ENCODE measurements at regions not wholly inside any gene's neighbourhood (a gene's known extent, or its start where the extent isn't known, plus 50 kb on each side); places are given as distances from the start of the nearest gene placed in this dataset.

GRCh38 chr6:14466278-14466677 is 348.7 kb downstream of the CD83 start:
- CTCF ChIA-PET (ENCODE audit: low intra/inter-chr PET ratio, low total read pairs) = no interaction called here
- intact Hi-C loops (cut with micrococcal nuclease; ENCODE audit: unreplicated experiment) = no loop called here
- in situ Hi-C loops (cut with HindIII; ENCODE audit: extremely low pct_ligation_motif_present, low pct_unique_long_range_greater_than_20kb) = no loop called here

More at GRCh38 chr6:14466278-14466677, 348.7 kb downstream of the CD83 start:
- H3K4me2 ChIP-seq (ENCODE audit: low read depth, low read length) = no peak overlapping the region
- POLR2A ChIA-PET = no interaction called here
- no peaks in the 10 kb centered on the region for H3K79me2 ChIP-seq (ENCODE audit: insufficient read depth, low read length)
- H3K36me3 ChIP-seq (replicated peaks in 1 of 2; ENCODE audit: control insufficient read depth in 1 of 2, insufficient read depth in 2 of 2, low read length in 2 of 2) = no peaks in the 10 kb centered on the region
- FAIRE-seq = no peak
- no TSS peak for BruUV-seq (replicated peaks)
- DNase-seq (ENCODE audit: low spot score) = no peak
- H3K27ac ChIP-seq (ENCODE audit: extremely low read length, insufficient read depth, low read length) = no peak overlapping the region
- no peak for ATAC-seq
- TF ChIP-seq NCOR1 (IDR thresholded peaks at IDR 0.05; ENCODE audit: borderline replicate concordance, low read length) = no peak
- no peak for TF ChIP-seq ETV5 (CRISPR knock-in tag; IDR thresholded peaks at IDR 0.05; ENCODE audit: borderline replicate concordance)
- TF ChIP-seq MIER3 (CRISPR knock-in tag; IDR thresholded peaks at IDR 0.05; ENCODE audit: borderline replicate concordance) = no peak
- no peak for TF ChIP-seq ZNF746 (CRISPR knock-in tag; IDR thresholded peaks at IDR 0.05)
- no peak for TF ChIP-seq HHEX (CRISPR knock-in tag; IDR thresholded peaks at IDR 0.05)
- TF ChIP-seq PAWR (CRISPR knock-in tag; IDR thresholded peaks at IDR 0.05; ENCODE audit: borderline replicate concordance) = no peak
- no peak for TF ChIP-seq NFKB2 (CRISPR knock-in tag; IDR thresholded peaks at IDR 0.05; ENCODE audit: borderline replicate concordance)
- no peak for TF ChIP-seq UBTF (CRISPR knock-in tag; IDR thresholded peaks at IDR 0.05)
- no peak for TF ChIP-seq ZBTB43 (CRISPR knock-in tag; conservative IDR thresholded peaks at IDR 0.05)
- no peak for TF ChIP-seq ZNF720 (CRISPR knock-in tag; IDR thresholded peaks at IDR 0.05)
- TF ChIP-seq ZNF430 (CRISPR knock-in tag; IDR thresholded peaks at IDR 0.05) = no peak
- TF ChIP-seq REPIN1 (CRISPR knock-in tag; IDR thresholded peaks at IDR 0.05; ENCODE audit: borderline replicate concordance, low read depth) = no peak
- TF ChIP-seq FOXJ3 (CRISPR knock-in tag; IDR thresholded peaks at IDR 0.05; ENCODE audit: borderline replicate concordance) = no peak
- no peak for TF ChIP-seq PATZ1 (CRISPR knock-in tag; IDR thresholded peaks at IDR 0.05)
- TF ChIP-seq NBN (conservative IDR thresholded peaks at IDR 0.05) = no peak
- no peak for TF ChIP-seq HOMEZ (CRISPR knock-in tag; IDR thresholded peaks at IDR 0.05; ENCODE audit: low read depth)
- no peak for TF ChIP-seq ZNF75D (CRISPR knock-in tag; IDR thresholded peaks at IDR 0.05; ENCODE audit: borderline replicate concordance)
- TF ChIP-seq ZNF3 (CRISPR knock-in tag; IDR thresholded peaks at IDR 0.05) = no peak
- no peak for TF ChIP-seq MXD1 (CRISPR knock-in tag; IDR thresholded peaks at IDR 0.05)
- no peak for TF ChIP-seq CENPT (CRISPR knock-in tag; IDR thresholded peaks at IDR 0.05; ENCODE audit: low read depth)
- H3K4me3 ChIP-seq (replicated peaks in 1 of 3; ENCODE audit: insufficient read depth in 1 of 3, low read depth in 2 of 3, low read length in 3 of 3) = no peak overlapping the region
- H3K9ac ChIP-seq (ENCODE audit: insufficient read depth, low read depth, low read length) = no peak overlapping the region
- H3K9me3 ChIP-seq (ENCODE audit: low read length) = no peaks in the 10 kb centered on the region
- H4K20me1 ChIP-seq (ENCODE audit: insufficient read depth, low read length) = no peaks in the 10 kb centered on the region
- no peak overlapping the region for H2AFZ ChIP-seq (ENCODE audit: low read length)
- no peaks in the 10 kb centered on the region for H3K4me1 ChIP-seq (ENCODE audit: insufficient read depth, low read length)
- H3K27me3 ChIP-seq (ENCODE audit: control insufficient read depth in 1 of 2, insufficient read depth in 2 of 2, low read length in 2 of 2) = no peaks in the 10 kb centered on the region
- WGBS (ENCODE audit: low lambda C conversion rate) = 31% methylated on average over 4 of the region's 4 CpGs

Data from HepG2 (cell line).